ENCODE measurements at regions not wholly inside any gene's neighbourhood (a gene's known extent, or its start where the extent isn't known, plus 50 kb on each side); places are given as distances from the start of the nearest gene placed in this dataset.
"Not testable (repeated sequence)": the region's sequence is repeated elsewhere in the genome, so short reads cannot be mapped to it uniquely, and the experiment has no call there.

DNA sequence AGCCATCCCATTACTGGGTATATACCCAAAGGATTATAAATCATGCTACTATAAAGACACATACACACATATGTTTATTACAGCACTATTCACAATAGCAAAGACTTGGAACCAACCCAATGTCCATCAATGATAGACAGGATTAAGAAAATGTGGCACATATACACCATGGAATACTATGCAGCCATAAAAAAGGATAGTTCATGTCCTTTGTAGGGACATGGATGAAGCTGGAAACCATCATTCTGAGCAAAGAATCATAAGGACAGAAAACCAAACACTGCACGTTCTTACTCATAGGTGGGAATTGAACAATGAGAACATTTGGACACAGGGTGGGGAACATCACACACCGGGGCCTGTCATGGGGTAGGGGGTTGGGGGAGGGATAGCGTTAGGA is 60.3 kb upstream of the NMU start:
- not testable (repeated sequence) for DNase-seq

GRCh38 chr4:55706541-55706940 is 70.4 kb upstream of the NMU start:
- DNase-seq, result no peak

GRCh38 chr4:55707507-55707906 is 71.4 kb upstream of the NMU start:
- no peak for DNase-seq

DNA sequence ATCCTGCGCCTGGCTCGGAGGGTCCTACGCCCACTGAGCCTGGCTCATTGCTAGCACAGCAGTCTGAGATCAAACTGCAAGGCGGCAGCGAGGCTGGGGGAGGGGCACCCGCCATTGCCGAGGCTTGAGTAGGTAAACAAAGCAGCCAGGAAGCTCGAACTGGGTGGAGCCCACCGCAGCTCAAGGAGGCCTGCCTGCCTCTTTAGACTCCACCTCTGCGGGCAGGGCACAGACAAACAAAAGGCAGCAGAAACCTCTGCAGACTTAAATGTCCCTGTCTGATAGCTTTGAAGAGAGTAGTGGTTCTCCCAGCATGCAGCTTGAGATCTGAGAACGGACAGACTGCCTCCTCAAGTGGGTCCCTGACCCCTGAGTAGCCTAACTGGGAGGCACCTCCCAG is 71.9 kb upstream of the NMU start:
- not testable (repeated sequence) for DNase-seq

DNA sequence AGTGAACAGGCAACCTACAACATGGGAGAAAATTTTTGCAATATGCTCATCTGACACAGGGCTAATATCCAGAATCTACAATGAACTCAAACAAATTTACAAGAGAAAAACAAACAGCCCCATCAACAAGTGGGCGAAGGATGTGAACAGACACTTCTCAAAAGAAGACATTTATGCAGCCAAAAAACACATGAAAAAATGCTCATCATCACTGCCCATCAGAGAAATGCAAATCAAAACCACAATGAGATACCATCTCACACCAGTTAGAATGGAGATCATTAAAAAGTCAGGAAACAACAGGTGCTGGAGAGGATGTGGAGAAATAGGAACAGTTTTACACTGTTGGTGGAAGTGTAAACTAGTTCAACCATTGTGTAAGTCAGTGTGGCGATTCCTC is 76.7 kb upstream of the NMU start:
- not testable (repeated sequence) for DNase-seq

GRCh38 chr4:55721651-55722050 is 85.6 kb upstream of the NMU start:
- DNase-seq, result no peak

- no peak for DNase-seq
Observed at GRCh38 chr4:55722132-55722531, 86.0 kb upstream of the NMU start.

DNA sequence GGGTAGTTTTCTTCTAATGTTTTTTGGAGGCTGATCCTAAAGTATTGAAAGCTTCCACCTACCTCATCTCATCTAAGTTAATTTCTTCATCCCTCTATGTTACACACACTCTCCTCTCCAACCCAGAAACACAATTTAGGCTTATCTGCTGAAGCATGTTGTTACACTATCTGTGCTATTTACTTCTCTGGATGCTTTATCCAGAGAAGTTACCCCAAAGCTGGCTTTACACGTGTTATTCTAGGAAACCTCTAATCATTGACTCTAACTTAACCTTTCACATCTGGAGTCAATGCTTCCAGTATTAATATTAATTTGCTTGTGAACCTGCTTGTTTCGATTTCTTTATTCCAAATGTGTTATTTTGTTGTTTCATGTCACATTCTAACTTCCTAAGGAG is 87.3 kb upstream of the NMU start:
- no peak for DNase-seq

DNA sequence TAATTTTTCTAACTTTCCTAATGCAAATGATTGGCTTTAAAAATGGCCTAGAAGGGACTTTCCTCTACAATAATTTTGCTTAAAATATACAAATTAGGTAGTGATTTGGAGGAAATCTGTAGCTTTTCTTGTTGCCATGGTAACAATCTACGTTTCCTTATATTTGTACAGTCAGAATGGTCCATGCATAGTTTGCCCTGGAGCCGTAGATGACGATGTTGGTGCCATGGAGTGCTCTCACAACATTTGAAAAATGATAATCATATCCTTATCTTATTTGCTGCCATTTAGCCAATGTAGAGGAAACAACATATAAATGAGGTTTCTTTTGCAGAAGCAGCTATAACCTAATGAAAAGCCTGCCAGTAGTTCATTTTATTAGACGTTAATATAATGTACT is 89.0 kb upstream of the NMU start:
- peak; percentile 69 for DNase-seq

DNA sequence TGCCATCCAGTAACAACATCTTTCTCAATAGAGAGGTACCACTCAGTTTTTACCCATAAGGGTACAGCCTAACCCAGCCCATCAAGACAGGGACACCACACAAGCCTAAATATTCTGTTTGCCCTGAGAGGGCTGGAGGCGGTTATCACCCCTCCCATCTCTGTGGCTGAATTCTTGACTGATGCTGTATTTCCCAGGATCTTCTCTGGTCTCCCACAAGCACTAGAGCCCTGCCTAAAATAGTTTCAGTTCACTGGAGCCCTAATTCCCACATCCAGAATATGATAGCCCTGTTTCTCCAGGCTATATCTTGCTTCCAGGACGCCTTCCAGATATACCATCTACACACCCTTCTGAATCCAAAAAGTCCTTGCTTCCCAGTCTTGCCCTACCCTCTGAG is 91.6 kb upstream of the NMU start:
- peak; percentile 58 for DNase-seq

GRCh38 chr4:55729351-55730279 is 90.0 kb upstream of the EXOC1L start:
- DNase-seq, result peak; percentile 83

DNA sequence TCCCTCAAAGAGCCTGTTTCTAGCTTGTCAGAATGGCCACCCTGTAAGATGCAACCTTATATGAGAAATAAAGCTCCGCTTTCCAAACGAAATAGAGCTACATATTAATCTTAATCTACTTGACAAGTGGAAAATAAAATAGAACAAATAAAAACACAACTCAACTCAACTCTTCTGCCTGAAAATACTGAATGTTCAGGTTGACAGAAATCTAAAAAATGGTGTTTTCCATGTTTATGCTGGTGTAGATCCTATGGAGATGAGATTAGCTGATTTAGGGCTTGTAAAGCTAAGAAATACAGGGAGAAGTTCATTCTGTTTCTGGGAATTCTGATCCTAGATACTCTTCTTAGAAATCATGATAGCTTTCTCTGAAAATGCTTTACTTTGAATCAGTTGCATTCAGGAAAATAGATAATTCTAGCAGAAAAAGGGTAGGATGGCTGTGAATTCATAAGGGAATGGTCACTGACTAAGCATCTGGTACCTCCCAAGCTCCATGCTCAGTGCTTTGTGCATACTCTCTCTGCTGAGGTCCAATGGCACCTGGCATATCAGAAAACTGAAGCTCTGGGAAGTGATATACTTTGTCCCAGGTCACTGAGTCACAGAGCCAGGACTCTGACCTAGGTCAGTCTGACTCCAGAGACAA is 89.2 kb upstream of the EXOC1L start:
- DNase-seq, result no peak

DNA sequence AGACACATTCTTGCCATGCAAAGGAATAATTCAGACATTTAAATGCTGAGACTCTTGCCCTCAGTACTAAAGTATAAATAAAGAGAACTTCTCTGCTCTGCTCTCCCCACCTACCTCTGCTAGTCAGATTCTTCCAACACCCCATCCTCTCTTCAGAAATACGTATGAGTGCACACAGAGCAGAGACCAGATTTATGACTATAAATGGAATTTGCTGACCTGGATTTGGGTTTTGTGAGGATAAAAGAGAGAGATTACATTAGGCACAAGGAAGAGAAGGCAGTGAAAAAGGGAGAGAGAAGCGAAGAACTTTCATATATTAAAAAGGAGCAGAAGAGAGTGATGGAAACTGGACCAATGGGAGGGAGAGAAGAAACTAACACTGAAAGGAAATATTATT is 87.6 kb upstream of the EXOC1L start:
- DNase-seq, result no peak

- DNase-seq, result no peak
Observed at GRCh38 chr4:55732864-55733263, 86.7 kb upstream of the EXOC1L start.

DNA sequence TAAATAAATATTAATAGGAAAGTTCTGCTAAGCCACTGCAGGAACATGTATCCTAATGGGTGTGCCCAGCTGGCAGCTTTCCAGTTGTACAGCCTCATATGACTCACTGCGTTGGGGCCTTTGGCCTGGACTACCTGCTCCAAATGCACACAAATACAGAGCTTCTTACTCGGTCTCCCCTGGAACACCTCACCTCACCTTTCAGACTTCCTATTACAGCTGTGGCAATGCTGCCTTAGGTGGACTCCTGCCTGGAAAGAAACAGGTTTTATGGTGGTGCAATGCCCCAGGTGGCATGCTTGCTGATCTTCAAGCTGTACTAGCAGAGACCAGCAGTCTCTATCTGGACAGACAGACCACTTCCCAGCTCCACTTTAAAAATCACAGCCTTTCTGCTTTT is 85.7 kb upstream of the EXOC1L start:
- peak; percentile 66 for DNase-seq

GRCh38 chr4:55736605-55737183 is 82.9 kb upstream of the EXOC1L start:
- DNase-seq, result no peak

DNA sequence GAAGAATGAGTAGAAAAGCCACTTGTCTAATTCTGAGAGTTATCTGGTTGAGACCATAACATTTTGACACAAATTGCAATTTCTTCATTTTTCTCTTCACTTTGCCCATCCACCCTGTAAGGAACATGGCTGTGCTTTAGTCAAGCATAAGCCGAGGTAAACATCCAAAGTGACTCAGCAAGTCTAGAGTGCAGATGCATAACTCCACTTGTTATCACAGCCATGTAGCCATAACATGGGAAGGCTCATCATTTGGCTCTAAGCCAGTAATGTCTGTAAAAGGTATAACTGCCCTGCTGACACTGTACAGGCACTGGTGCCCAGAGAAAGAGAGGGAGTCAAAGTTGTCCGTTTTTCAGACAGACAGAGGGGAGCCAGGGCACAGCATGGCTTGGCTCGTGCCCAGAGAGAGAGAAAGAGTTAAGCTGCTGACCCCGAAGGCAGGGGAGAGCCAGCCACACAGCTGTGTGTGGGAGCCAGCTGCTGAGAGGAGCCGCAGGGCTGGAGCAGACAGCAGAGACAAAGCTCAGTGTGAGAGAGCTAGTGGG is 76.9 kb upstream of the EXOC1L start:
- peak; percentile 15 for DNase-seq

GRCh38 chr4:55744369-55744768 is 75.2 kb upstream of the EXOC1L start:
- DNase-seq, result no peak

GRCh38 chr4:55745014-55745413 is 74.6 kb upstream of the EXOC1L start:
- DNase-seq, result no peak

- DNase-seq, result no peak
Observed at GRCh38 chr4:55747793-55748192, 71.8 kb upstream of the EXOC1L start.

DNA sequence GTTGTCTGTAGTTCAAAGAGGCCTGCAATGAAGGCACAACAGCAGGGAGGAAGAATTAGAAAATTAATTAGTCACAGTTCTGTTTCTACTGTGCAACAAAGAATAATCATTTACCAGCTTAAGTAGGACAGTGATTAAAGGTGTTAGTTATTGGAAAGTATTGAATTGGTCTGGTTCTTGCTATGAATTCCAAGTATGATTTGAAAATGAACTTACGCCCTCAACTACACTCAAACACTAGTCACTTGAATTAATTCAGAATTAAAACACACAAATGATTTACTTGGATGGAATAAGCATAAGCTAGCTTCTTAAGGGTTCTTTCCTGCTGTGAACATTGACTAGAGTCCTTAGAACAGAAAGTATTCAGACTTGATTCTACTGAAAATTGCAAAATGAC is 69.9 kb upstream of the EXOC1L start:
- DNase-seq, result no peak

DNA sequence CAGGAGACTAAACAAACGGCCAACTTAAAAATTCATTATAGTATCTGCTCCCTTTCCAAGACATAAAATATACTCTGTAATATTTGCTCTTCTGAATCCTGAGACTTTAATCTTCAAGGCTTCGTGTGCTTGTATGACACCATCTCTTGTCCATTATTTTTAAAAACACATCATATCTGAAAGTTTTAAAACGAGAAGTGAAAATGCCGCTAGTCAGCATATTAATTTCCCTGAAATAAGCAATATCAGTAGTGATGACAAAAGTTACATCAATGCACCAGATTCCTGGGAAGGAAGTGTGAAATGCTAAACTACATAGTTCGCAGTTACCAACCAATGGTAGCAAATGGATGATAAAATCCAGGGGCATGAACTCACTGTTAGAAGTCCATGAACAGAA is 66.8 kb upstream of the EXOC1L start:
- DNase-seq, result no peak

GRCh38 chr4:55753856-55754255 is 65.7 kb upstream of the EXOC1L start:
- no peak for DNase-seq
